ENCODE measurements at regions not wholly inside any gene's neighbourhood (a gene's known extent, or its start where the extent isn't known, plus 50 kb on each side); places are given as distances from the start of the nearest gene placed in this dataset.
"Not testable (repeated sequence)": the region's sequence is repeated elsewhere in the genome, so short reads cannot be mapped to it uniquely, and the experiment has no call there.

DNA sequence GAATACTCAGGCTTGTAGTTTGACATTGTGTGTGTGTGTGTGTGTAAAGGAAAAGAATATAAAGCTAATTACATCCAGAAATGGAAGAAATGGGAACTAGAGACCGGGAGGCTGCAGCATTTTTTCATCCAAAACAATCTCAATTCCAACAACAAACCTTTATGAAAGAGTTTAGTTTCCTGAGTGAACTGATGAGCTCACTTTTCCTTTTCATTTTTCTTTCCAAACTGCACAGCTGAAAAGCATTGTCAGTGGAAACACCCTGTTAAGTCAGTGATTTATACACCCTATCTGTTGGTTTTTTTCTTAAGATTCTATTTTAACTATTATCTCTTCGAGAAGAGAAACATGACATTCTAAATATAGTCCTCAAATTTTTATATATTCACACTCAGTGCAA lies 130.9 kb downstream of the RFPL4B start:
- peaks cover 3% of the 10 kb centered on the region for H3K9me3 Mint-ChIP-seq (ENCODE audit: unreplicated experiment)
- no peak overlapping the region for H3K4me3 Mint-ChIP-seq (ENCODE audit: unreplicated experiment)
- Histone ChIP-seq H3K27me3 (ENCODE audit: insufficient read depth, low read length) (no peaks in the 10 kb centered on the region), H3K27ac (ENCODE audit: low read depth, low read length) (no peak overlapping the region), H3K4me1 (ENCODE audit: insufficient read depth, low read length) (no peaks in the 10 kb centered on the region), H3K79me2 (ENCODE audit: insufficient read depth, low read length) (no peaks in the 10 kb centered on the region), H3K4me2 (ENCODE audit: low read length) (no peak overlapping the region), H4K20me1 (ENCODE audit: insufficient read depth, low read length) (no peaks in the 10 kb centered on the region), H3K36me3 (ENCODE audit: insufficient read depth, low read length) (no peaks in the 10 kb centered on the region), H3K9ac (ENCODE audit: low read length) (no peak overlapping the region), H3K4me3 (ENCODE audit: insufficient read depth, low read depth, low read length) (no peak overlapping the region), H3K9me3 (ENCODE audit: insufficient read depth, low read depth, low read length) (no peaks in the 10 kb centered on the region), H2AFZ (ENCODE audit: low read depth, low read length) (no peak overlapping the region)
- H3K4me1 Mint-ChIP-seq (ENCODE audit: low read depth, unreplicated experiment), result peaks cover 13% of the 10 kb centered on the region
- no peaks in the 10 kb centered on the region for H3K36me3 Mint-ChIP-seq (ENCODE audit: low read depth, unreplicated experiment)
- no peak overlapping the region for H3K27ac Mint-ChIP-seq (ENCODE audit: unreplicated experiment)
- FAIRE-seq, result no peak
- TF ChIP-seq, protein P1, sequence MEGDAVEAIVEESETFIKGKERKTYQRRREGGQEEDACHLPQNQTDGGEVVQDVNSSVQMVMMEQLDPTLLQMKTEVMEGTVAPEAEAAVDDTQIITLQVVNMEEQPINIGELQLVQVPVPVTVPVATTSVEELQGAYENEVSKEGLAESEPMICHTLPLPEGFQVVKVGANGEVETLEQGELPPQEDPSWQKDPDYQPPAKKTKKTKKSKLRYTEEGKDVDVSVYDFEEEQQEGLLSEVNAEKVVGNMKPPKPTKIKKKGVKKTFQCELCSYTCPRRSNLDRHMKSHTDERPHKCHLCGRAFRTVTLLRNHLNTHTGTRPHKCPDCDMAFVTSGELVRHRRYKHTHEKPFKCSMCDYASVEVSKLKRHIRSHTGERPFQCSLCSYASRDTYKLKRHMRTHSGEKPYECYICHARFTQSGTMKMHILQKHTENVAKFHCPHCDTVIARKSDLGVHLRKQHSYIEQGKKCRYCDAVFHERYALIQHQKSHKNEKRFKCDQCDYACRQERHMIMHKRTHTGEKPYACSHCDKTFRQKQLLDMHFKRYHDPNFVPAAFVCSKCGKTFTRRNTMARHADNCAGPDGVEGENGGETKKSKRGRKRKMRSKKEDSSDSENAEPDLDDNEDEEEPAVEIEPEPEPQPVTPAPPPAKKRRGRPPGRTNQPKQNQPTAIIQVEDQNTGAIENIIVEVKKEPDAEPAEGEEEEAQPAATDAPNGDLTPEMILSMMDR (IDR thresholded peaks at IDR 0.05; ENCODE audit: insufficient read depth, low read depth, low read length), result no peak
- no peak for TF ChIP-seq EZH2 (IDR thresholded peaks at IDR 0.05; ENCODE audit: insufficient read depth, low read length)
- H3K27me3 Mint-ChIP-seq (ENCODE audit: low read depth, unreplicated experiment), result no peaks in the 10 kb centered on the region
- no peak for DNase-seq (ENCODE audit: low read depth)

DNA sequence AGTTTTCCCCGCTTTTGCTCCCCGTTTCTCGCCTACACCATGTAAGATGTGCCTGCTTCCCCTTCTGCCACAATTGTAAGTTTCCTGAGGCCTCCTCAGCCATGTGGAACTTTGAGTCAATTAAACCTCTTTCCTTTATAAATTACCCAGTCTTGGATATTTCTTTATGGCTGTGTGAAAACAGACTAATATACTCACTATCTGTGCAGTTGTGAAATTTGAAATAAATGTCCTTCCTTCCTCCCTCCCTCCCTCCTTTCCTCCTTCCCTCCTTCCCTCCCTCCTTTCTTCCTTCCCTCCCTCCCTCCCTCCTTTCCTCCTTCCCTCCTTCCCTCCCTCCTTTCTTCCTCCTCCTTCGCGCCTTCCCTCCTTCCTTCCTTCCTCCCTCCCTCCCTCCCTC lies 132.8 kb downstream of the RFPL4B start:
- H3K9ac ChIP-seq (ENCODE audit: low read length); H3K9me3 Mint-ChIP-seq (ENCODE audit: unreplicated experiment); H3K36me3 ChIP-seq (ENCODE audit: insufficient read depth, low read length); H3K27ac ChIP-seq (ENCODE audit: low read depth, low read length); H3K27me3 Mint-ChIP-seq (ENCODE audit: low read depth, unreplicated experiment); H3K4me1 ChIP-seq (ENCODE audit: insufficient read depth, low read length); DNase-seq (ENCODE audit: low read depth); H3K4me2 ChIP-seq (ENCODE audit: low read length); FAIRE-seq; H3K4me3 ChIP-seq (ENCODE audit: insufficient read depth, low read depth, low read length); H3K9me3 ChIP-seq (ENCODE audit: insufficient read depth, low read depth, low read length); H3K36me3 Mint-ChIP-seq (ENCODE audit: low read depth, unreplicated experiment); H3K79me2 ChIP-seq (ENCODE audit: insufficient read depth, low read length); H4K20me1 ChIP-seq (ENCODE audit: insufficient read depth, low read length); H3K4me3 Mint-ChIP-seq (ENCODE audit: unreplicated experiment); H3K27me3 ChIP-seq (ENCODE audit: insufficient read depth, low read length); H3K27ac Mint-ChIP-seq (ENCODE audit: unreplicated experiment); H2AFZ ChIP-seq (ENCODE audit: low read depth, low read length): not testable (repeated sequence)
- peaks cover 12% of the 10 kb centered on the region for H3K4me1 Mint-ChIP-seq (ENCODE audit: low read depth, unreplicated experiment)

DNA sequence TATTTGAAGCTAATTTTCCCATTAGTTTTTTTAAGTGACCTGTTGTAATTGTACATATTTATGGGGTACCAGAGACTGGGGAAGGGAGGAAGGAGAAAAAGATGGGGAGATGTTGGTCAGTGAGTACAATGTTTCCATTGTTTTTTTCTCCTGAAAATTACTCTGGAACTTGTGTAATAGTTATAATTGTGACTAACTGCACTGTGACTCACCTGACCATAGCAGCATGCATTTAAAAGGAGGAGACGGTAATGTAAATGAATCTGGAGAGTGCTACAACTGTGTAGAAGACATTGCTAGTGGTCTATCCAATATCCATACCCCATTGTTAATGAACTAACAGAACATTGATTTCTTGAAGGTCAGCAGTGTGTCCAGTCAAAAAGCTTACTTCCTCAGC lies 133.4 kb downstream of the RFPL4B start:
- Mint-ChIP-seq H3K36me3 (ENCODE audit: low read depth, unreplicated experiment) (no peaks in the 10 kb centered on the region), H3K27me3 (ENCODE audit: low read depth, unreplicated experiment) (no peaks in the 10 kb centered on the region), H3K4me3 (ENCODE audit: unreplicated experiment) (no peak overlapping the region), H3K9me3 (ENCODE audit: unreplicated experiment) (peaks cover 3% of the 10 kb centered on the region), H3K27ac (ENCODE audit: unreplicated experiment) (no peak overlapping the region), H3K4me1 (ENCODE audit: low read depth, unreplicated experiment) (peaks cover 6% of the 10 kb centered on the region)
- Histone ChIP-seq H3K4me2 (ENCODE audit: low read length) (no peak overlapping the region), H3K36me3 (ENCODE audit: insufficient read depth, low read length) (no peaks in the 10 kb centered on the region), H3K27me3 (ENCODE audit: insufficient read depth, low read length) (no peaks in the 10 kb centered on the region), H3K9ac (ENCODE audit: low read length) (no peak overlapping the region), H3K79me2 (ENCODE audit: insufficient read depth, low read length) (no peaks in the 10 kb centered on the region), H3K27ac (ENCODE audit: low read depth, low read length) (peak overlapping the region; percentile 9), H3K9me3 (ENCODE audit: insufficient read depth, low read depth, low read length) (no peaks in the 10 kb centered on the region), H3K4me3 (ENCODE audit: insufficient read depth, low read depth, low read length) (no peak overlapping the region), H3K4me1 (ENCODE audit: insufficient read depth, low read length) (no peaks in the 10 kb centered on the region), H4K20me1 (ENCODE audit: insufficient read depth, low read length) (no peaks in the 10 kb centered on the region), H2AFZ (ENCODE audit: low read depth, low read length) (no peak overlapping the region)
- TF ChIP-seq, protein P1 (IDR thresholded peaks at IDR 0.05; ENCODE audit: insufficient read depth, low read depth, low read length), result no peak
- TF ChIP-seq EZH2 (IDR thresholded peaks at IDR 0.05; ENCODE audit: insufficient read depth, low read length), result no peak
- FAIRE-seq, result peak; percentile 84
- DNase-seq (ENCODE audit: low read depth), result peak; percentile 72
